Testis (tissue), 2 donors: ENCODE measurements at regions not wholly inside any gene's neighbourhood (a gene's known extent, or its start where the extent isn't known, plus 50 kb on each side); places are given as distances from the start of the nearest gene placed in this dataset.
"Not testable (repeated sequence)": the region's sequence is repeated elsewhere in the genome, so short reads cannot be mapped to it uniquely, and the experiment has no call there.

ENCODE experiments used
- DNase-seq: peaks from one replicate; pipeline ENCODE4 v3.0.0-alpha.2; 2019
- H3K27ac ChIP-seq, 2 donors: fragments of 200-600 bp; sonication (generic); one replicate each; pipeline ENCODE4 v1.5.1; 2019
- H3K27me3 ChIP-seq: fragments of 200-600 bp; sonication (generic); one replicate; pipeline ENCODE4 v1.5.1; 2019
- H3K36me3 ChIP-seq: fragments of 200-600 bp; sonication (generic); one replicate; pipeline ENCODE4 v1.5.1; 2017; ENCODE audit warnings: low read depth; ENCODE audit errors: missing control alignments
- H3K4me1 ChIP-seq: fragments of 200-600 bp; sonication (generic); one replicate; pipeline ENCODE4 v1.5.1; 2019
- H3K4me3 ChIP-seq, 2 donors: fragments of 200-600 bp; sonication (generic); one replicate each; pipeline ENCODE4 v1.5.1; 2017 to 2019
- H3K9me3 ChIP-seq: fragments of 200-600 bp; sonication (generic); one replicate; pipeline ENCODE4 v1.5.1; 2017
- POLR2A ChIP-seq: fragments of 450-650 bp; IDR thresholded peaks from one replicate; pipeline ENCODE4 v1.6.1; 2017; ENCODE audit warnings: antibody characterized with exemption, mild to moderate bottlenecking, moderate library complexity
- WGBS, 2 donors: methylation state at CpG; one replicate each; pipeline ENCODE4 v1.1.5; 2018; 5-methylcytosine and 5-hydroxymethylcytosine counted together
- intact Hi-C: fragments of 100-400 bp; cut with DNase I; formaldehyde crosslinking; loops from one replicate; pipeline ENCODE4 v1.15.1; 2023; ENCODE audit warnings: low total_unique reads
- TF ChIP-seq, protein P1 (sequence below), 3 experiments: fragments of 450-650 bp in 2 of 3; fragments of 200-600 bp in 1 of 3; sonication (generic) in 1 of 3; IDR thresholded peaks; one replicate each; pipeline ENCODE4 v1.5.1; 2016 to 2019; ENCODE audit warnings: antibody characterized with exemption in 3 of 3, mild to moderate bottlenecking in 2 of 3, moderate library complexity in 1 of 3

DNA sequence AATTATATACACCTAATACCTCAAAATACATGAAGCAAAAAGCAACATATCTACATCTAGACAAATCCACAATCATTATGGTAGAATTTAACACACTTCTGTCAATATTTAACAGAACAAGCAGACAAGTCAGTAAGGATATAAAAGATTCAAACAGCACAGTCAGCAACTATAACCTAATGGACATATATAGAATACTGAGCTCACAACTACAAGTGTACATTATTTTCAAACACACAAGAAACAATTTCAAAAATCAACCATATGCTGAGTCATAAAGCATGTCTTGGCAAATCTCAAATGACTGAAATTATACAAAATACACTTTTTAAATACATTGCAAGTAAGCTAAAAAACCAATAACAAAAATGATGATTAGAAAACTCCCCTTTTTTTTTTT lies 178.0 kb downstream of the TOMM20 start:
- Histone ChIP-seq H3K9me3 (no peaks in the 10 kb centered on the region), H3K27me3 (no peaks in the 10 kb centered on the region), H3K36me3 (no peaks in the 10 kb centered on the region), H3K4me3 (no peak overlapping the region), H3K27ac (no peak overlapping the region), H3K4me1 (no peaks in the 10 kb centered on the region)
- intact Hi-C loops, result no loop called here
- no peak for DNase-seq
- TF ChIP-seq, protein P1, sequence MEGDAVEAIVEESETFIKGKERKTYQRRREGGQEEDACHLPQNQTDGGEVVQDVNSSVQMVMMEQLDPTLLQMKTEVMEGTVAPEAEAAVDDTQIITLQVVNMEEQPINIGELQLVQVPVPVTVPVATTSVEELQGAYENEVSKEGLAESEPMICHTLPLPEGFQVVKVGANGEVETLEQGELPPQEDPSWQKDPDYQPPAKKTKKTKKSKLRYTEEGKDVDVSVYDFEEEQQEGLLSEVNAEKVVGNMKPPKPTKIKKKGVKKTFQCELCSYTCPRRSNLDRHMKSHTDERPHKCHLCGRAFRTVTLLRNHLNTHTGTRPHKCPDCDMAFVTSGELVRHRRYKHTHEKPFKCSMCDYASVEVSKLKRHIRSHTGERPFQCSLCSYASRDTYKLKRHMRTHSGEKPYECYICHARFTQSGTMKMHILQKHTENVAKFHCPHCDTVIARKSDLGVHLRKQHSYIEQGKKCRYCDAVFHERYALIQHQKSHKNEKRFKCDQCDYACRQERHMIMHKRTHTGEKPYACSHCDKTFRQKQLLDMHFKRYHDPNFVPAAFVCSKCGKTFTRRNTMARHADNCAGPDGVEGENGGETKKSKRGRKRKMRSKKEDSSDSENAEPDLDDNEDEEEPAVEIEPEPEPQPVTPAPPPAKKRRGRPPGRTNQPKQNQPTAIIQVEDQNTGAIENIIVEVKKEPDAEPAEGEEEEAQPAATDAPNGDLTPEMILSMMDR (IDR thresholded peaks at IDR 0.05), result no peak
- no peak for TF ChIP-seq POLR2A

DNA sequence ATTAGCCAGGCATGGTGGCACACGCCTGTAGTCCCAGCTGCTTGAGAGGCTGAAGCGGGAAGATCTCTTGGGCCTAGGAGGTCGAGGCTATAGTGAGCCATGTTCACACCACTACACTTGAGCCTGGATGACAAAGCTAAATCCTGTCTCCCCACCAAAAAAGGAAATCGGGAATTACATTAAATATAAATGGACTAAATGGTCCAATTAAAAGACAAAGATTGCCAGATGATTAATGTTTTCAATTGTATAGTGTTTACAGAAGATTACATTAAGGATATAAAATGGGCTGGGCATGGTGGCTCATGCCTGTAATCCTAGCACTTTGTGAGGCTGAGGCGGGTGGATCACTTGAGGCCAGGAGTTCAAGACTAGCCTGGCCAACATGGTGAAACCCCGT lies 179.1 kb downstream of the TOMM20 start:
- H3K27me3 ChIP-seq, H3K27ac ChIP-seq, H3K9me3 ChIP-seq, intact Hi-C loops, H3K36me3 ChIP-seq, DNase-seq, H3K4me3 ChIP-seq, H3K4me1 ChIP-seq: not testable (repeated sequence)
- 96 to 98% methylated on average over 6 of the region's 6 CpGs for WGBS, 2 donors

DNA sequence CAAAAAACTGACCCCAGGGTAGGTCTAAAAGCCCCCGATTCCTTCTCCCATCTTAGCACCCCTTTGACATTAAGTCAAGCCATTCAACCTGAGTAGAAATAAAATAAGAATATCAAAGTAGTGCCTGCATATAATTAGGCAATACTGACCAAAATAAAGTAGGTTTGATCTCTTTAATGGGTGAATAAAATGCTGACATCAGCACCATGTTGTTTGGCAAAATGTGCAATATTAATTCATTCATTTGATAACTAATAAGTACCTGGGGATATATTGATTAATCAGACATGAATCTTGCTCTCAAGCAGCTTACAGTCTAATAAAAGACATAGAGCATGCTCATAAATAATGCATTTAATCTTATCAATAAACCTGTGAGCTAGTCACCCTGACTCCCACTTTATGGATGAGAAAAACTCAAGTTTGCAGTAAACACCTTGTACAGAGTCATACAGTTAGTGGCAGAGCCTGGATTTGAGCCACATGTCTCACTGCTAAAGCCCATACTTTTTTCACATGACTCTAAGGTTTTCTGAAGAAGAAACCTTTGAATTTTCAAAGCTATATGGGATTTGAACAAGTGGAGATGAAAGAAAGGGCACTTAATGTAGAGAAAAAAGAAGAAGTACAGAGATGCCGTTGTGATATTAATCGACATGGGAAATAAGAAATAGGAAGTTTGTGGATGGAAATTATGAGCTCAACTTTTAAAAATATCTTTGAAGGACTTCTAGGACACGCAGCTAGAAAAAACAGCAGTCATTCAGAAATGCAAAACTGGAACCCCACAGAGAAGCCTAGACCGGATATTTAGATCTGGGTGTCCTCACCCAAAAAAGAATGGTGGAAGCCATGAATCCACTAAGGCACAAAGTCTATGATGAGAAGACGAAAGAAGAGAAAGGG lies 183.9 kb downstream of the TOMM20 start:
- WGBS, 2 donors, result 81 to 84% methylated on average over 6 of the region's 6 CpGs
- no peaks in the 10 kb centered on the region for H3K4me1 ChIP-seq
- no peaks in the 10 kb centered on the region for H3K36me3 ChIP-seq
- no peak overlapping the region for H3K4me3 ChIP-seq
- H3K27me3 ChIP-seq, result no peaks in the 10 kb centered on the region
- no peak for DNase-seq
- no peak overlapping the region for H3K27ac ChIP-seq
- TF ChIP-seq, protein P1 (IDR thresholded peaks at IDR 0.05), result no peak
- no peak for TF ChIP-seq POLR2A
- intact Hi-C loops, result no loop called here
- H3K9me3 ChIP-seq, result no peaks in the 10 kb centered on the region

DNA sequence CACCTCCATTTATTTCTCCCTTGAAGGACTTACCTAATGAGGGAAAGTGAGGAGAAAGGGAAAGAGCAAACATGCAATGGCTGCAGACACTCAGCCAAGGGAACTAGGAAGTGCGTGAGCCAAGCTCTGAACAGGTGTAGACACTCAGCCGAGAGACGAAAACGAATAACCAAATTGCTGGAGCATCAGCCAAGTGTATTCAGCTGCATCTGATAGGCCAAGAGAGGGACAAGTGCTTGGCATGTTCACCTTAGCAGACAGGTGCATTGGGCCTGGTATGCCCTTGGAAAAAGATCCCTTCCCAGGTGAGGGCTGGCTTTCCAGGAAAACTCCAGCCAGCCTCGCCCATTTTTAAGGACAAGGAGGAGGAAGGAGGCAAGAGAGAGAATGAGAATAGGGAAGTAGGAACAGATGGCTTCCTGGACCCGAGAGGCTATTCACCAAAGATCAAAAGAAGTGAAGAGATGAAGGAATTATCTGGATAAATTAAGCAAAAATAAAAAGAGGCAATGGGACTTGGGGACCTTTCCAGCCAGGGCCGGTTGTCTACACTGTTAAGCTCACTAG lies 184.7 kb downstream of the TOMM20 start:
- Histone ChIP-seq H3K4me1 (no peaks in the 10 kb centered on the region), H3K27me3 (no peaks in the 10 kb centered on the region), H3K36me3 (no peaks in the 10 kb centered on the region), H3K4me3 (no peak overlapping the region), H3K9me3 (no peaks in the 10 kb centered on the region), H3K27ac (no peak overlapping the region)
- 76 to 83% methylated on average over 7 of the region's 7 CpGs for WGBS, 2 donors
- DNase-seq, result no peak
- TF ChIP-seq POLR2A, result no peak
- intact Hi-C loops, result no loop called here

DNA sequence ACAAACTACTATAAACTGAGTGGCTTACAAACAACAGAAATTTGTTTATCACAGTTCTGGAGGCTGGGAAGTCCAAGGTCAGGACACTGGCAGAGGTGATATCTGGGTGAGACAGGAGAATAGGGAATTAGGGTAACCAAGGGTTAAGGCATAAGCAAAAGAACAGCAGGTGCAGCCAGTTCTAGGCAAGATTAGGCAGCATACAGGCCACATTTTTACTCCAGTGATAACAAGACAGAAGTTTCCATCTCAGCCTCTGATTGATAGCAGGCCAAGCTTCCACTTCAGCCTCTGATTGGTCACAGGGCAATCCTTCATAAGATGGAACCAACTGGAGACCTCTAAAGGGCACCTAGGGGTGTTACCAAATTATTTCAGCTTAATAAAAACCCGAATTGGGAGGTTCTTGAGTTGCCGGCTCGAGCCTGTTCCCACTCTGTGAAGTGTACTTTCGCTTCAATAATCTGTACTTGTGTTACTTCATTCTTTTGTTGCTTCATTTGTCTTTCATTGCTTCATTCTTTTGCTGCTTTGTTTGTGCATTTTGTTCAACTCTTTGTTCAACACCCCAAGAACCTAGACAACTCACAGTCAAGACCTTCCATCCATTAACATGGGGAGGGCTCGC lies 185.6 kb downstream of the TOMM20 start:
- TF ChIP-seq POLR2A, result no peak
- TF ChIP-seq, protein P1 (IDR thresholded peaks at IDR 0.05), result no peak
- Histone ChIP-seq H3K4me3 (no peak overlapping the region), H3K9me3 (no peaks in the 10 kb centered on the region), H3K4me1 (no peaks in the 10 kb centered on the region), H3K27ac (no peak overlapping the region), H3K36me3 (no peaks in the 10 kb centered on the region), H3K27me3 (no peaks in the 10 kb centered on the region)
- WGBS, 2 donors, result 66 to 67% methylated on average over 5 of the region's 5 CpGs
- intact Hi-C loops, result no loop called here
- DNase-seq, result no peak
